Karpas-422 (cell line): ENCODE measurements at regions not wholly inside any gene's neighbourhood (a gene's known extent, or its start where the extent isn't known, plus 50 kb on each side); places are given as distances from the start of the nearest gene placed in this dataset.

Experiments
- DNase-seq: peaks from one replicate; pipeline ENCODE4 v3.0.0-alpha.2; 2015
- H2AFZ ChIP-seq: fragments of 200-600 bp; sonication (generic); 2 replicates; pipeline ENCODE4 v1.6.1; 2014; ENCODE audit warnings: antibody characterized with exemption, low read length, mixed read lengths
- H3K27ac ChIP-seq: fragments of 200-600 bp; sonication (generic); 2 replicates; pipeline ENCODE4 v1.5.1; 2014; ENCODE audit warnings: mild to moderate bottlenecking, low read length, moderate library complexity
- H3K27me3 ChIP-seq: fragments of 200-600 bp; sonication (generic); 2 replicates; pipeline ENCODE4 v1.6.1; 2014; ENCODE audit warnings: low read length, mixed read lengths
- H3K36me3 ChIP-seq: fragments of 200-600 bp; sonication (generic); 2 replicates; pipeline ENCODE4 v1.6.1; 2014; ENCODE audit warnings: low read length, mixed read lengths; ENCODE audit not compliant: insufficient read depth
- H3K4me1 ChIP-seq: fragments of 200-600 bp; sonication (generic); 2 replicates; pipeline ENCODE4 v1.6.1; 2014; ENCODE audit warnings: mild to moderate bottlenecking, low read length, mixed read lengths
- H3K4me2 ChIP-seq: fragments of 200-600 bp; sonication (generic); 2 replicates; pipeline ENCODE4 v1.6.1; 2014; ENCODE audit warnings: low read length, low read depth, mild to moderate bottlenecking; ENCODE audit not compliant: poor library complexity, severe bottlenecking
- H3K4me3 ChIP-seq: fragments of 200-600 bp; sonication (generic); 2 replicates; pipeline ENCODE4 v1.5.1; 2014; ENCODE audit warnings: mild to moderate bottlenecking, antibody characterized with exemption, low read length, mixed read lengths
- H3K79me2 ChIP-seq: fragments of 200-600 bp; sonication (generic); 2 replicates; pipeline ENCODE4 v1.6.1; 2014; ENCODE audit warnings: mild to moderate bottlenecking, low read length, mixed read lengths
- H3K9ac ChIP-seq: fragments of 200-600 bp; sonication (generic); 2 replicates; pipeline ENCODE4 v1.6.0; 2014; ENCODE audit warnings: low read length
- H3K9me2 ChIP-seq: fragments of 200-600 bp; sonication (generic), shearing (Covaris generic); replicated peaks from 2 replicates; pipeline ENCODE4 v1.6.0; 2014; ENCODE audit warnings: mild to moderate bottlenecking, low read length, moderate library complexity; ENCODE audit not compliant: insufficient read depth
- H3K9me3 ChIP-seq: fragments of 300-700, 200-600 bp; sonication (generic); 2 replicates; pipeline ENCODE4 v1.6.1; 2014; ENCODE audit warnings: low read length, mixed read lengths
- H4K20me1 ChIP-seq: fragments of 200-600 bp; sonication (generic); 2 replicates; pipeline ENCODE4 v1.6.1; 2014; ENCODE audit warnings: mild to moderate bottlenecking, antibody characterized with exemption, low read length, low read depth; ENCODE audit not compliant: insufficient read depth

DNA sequence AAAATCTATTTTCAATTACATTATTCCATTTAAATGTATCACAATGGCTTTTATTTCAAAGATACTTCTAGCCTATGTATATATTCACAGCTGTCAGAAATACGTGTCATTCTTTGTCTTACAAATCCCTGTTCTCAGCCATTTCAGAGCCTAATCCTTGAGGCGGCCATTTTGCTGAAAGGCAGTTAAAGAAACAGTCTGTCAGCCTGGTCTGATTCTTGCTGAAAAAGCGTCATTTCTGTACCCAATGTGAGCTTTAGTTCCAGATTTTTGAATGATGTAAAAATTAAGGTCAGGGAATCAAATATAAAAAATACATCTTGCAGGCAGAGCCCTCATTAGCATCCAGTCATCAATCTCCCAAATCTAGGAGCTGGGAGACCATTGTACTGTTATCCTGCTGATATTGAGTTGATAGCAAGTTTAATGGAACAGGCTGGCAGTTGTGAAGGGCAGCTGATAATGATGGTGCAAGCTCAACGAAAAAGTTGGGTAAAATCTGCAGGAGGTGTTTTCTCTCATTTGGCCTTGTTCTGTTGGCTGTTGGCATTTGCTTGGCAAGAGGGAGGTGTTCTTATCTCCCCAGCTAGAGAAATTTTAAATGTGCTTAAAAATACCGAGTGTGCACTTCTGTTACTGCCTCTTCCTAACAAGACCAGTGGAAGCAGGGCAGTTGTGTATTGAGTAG lies 314.8 kb downstream of the SOX4 start:
- Histone ChIP-seq H3K27me3 (no peaks in the 10 kb centered on the region), H3K27ac (no peak overlapping the region), H3K9me3 (no peaks in the 10 kb centered on the region)

GRCh38 chr6:21909321-21909720 lies 315.8 kb downstream of the SOX4 start:
- H3K4me1 ChIP-seq = no peaks in the 10 kb centered on the region
- no peak overlapping the region for H3K4me3 ChIP-seq
- no peaks in the 10 kb centered on the region for H3K27me3 ChIP-seq

More for the DNA sequence above, 314.8 kb downstream of the SOX4 start:
- H4K20me1 ChIP-seq = no peaks in the 10 kb centered on the region
- no peak overlapping the region for H3K4me3 ChIP-seq
- no peak for DNase-seq
- H2AFZ ChIP-seq = no peak overlapping the region
- H3K9ac ChIP-seq = no peak overlapping the region
- no peaks in the 10 kb centered on the region for H3K4me1 ChIP-seq
- no peak overlapping the region for H3K4me2 ChIP-seq
- H3K9me2 ChIP-seq = no peaks in the 10 kb centered on the region
- H3K36me3 ChIP-seq = no peaks in the 10 kb centered on the region
- H3K79me2 ChIP-seq = no peaks in the 10 kb centered on the region

DNA sequence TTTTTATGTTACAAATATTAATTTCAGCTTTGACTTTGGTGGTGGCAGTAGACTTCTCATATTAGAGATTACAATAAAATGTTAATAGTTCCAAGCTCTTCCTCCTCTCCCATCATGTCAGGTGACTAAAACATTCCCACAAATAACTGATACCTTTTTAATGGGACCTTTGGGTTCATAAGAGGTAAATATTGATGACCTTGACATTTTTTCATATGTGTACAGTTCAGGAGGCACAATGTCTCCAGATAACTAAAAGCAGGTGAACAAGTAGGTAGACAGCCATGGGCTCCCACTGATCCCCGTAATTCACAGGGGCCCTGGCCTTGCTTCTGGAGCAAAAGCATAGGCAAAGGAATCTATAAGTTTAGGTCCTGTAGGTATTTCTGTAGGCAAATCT lies 317.7 kb downstream of the SOX4 start:
- Histone ChIP-seq H3K4me1 (no peaks in the 10 kb centered on the region), H3K9ac (no peak overlapping the region), H3K27me3 (no peaks in the 10 kb centered on the region), H4K20me1 (no peaks in the 10 kb centered on the region), H3K4me3 (no peak overlapping the region), H3K79me2 (no peaks in the 10 kb centered on the region), H3K4me2 (no peak overlapping the region), H3K9me2 (no peaks in the 10 kb centered on the region), H3K36me3 (no peaks in the 10 kb centered on the region), H3K9me3 (no peaks in the 10 kb centered on the region), H2AFZ (no peak overlapping the region), H3K27ac (no peak overlapping the region)
- no peak for DNase-seq

More at GRCh38 chr6:21909321-21909720, 315.8 kb downstream of the SOX4 start:
- no peaks in the 10 kb centered on the region for H4K20me1 ChIP-seq
- H3K27ac ChIP-seq = no peak overlapping the region
- no peak overlapping the region for H3K4me2 ChIP-seq
- H2AFZ ChIP-seq = no peak overlapping the region
- no peaks in the 10 kb centered on the region for H3K9me3 ChIP-seq
- no peaks in the 10 kb centered on the region for H3K36me3 ChIP-seq
- no peak overlapping the region for H3K9ac ChIP-seq
- H3K79me2 ChIP-seq = no peaks in the 10 kb centered on the region
- H3K9me2 ChIP-seq = no peaks in the 10 kb centered on the region
- no peak for DNase-seq

- no peak for DNase-seq
- Histone ChIP-seq H3K9me2 (no peaks in the 10 kb centered on the region), H3K9me3 (no peaks in the 10 kb centered on the region), H3K9ac (no peak overlapping the region), H3K4me1 (no peaks in the 10 kb centered on the region), H3K4me2 (no peak overlapping the region), H3K79me2 (no peaks in the 10 kb centered on the region), H2AFZ (no peak overlapping the region), H4K20me1 (no peaks in the 10 kb centered on the region), H3K27ac (no peak overlapping the region), H3K27me3 (no peaks in the 10 kb centered on the region), H3K36me3 (no peaks in the 10 kb centered on the region), H3K4me3 (no peak overlapping the region)
These were observed 318.7 kb downstream of the SOX4 start for GRCh38 chr6:21912151-21912832.

GRCh38 chr6:21914121-21914973 lies 320.8 kb downstream of the SOX4 start:
- no peaks in the 10 kb centered on the region for H3K9me2 ChIP-seq
- H3K9ac ChIP-seq = no peak overlapping the region
- no peaks in the 10 kb centered on the region for H3K9me3 ChIP-seq
- no peaks in the 10 kb centered on the region for H4K20me1 ChIP-seq
- H3K4me2 ChIP-seq = no peak overlapping the region
- no peak overlapping the region for H3K4me3 ChIP-seq
- no peak overlapping the region for H2AFZ ChIP-seq
- DNase-seq = no peak
- no peaks in the 10 kb centered on the region for H3K79me2 ChIP-seq
- no peaks in the 10 kb centered on the region for H3K36me3 ChIP-seq
- no peak overlapping the region for H3K27ac ChIP-seq
- no peaks in the 10 kb centered on the region for H3K27me3 ChIP-seq
- H3K4me1 ChIP-seq = no peaks in the 10 kb centered on the region

DNA sequence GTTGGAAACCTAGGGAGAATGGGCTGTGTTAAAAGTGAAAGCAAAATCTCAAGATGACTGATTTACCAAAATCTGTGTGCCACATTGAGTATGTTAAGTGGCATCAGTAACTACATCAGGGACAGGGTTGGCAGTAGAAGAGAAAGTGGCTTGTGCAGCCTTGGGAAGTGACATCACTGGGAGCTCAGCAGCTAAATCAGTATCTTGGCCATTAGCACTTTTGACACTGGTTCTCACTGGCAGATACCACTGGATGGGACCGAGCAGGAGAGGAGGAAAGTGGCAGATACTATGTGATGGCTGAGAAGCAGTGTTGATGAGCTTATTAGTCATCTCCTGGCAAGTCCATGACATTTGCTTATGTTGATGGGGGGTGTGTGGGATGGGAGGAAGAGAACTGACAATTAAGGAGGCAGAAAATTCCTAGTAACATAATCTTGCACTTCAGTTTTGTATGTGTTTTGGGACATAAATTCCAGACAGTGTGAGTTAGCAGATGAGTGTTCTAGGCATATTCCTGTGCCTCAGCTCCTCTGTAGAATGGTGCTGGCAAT lies 322.2 kb downstream of the SOX4 start:
- no peaks in the 10 kb centered on the region for H3K79me2 ChIP-seq
- H3K36me3 ChIP-seq = no peaks in the 10 kb centered on the region
- no peaks in the 10 kb centered on the region for H3K27me3 ChIP-seq
- DNase-seq = no peak
- H3K4me3 ChIP-seq = peak overlapping the region; percentile 28; the same call in 1 of the 2 replicates
- no peaks in the 10 kb centered on the region for H3K9me3 ChIP-seq
- H3K9ac ChIP-seq = no peak overlapping the region
- H3K27ac ChIP-seq = no peak overlapping the region
- no peaks in the 10 kb centered on the region for H3K4me1 ChIP-seq
- H2AFZ ChIP-seq = no peak overlapping the region
- H3K4me2 ChIP-seq = peak overlapping the region; percentile 25
- H3K9me2 ChIP-seq = no peaks in the 10 kb centered on the region
- no peaks in the 10 kb centered on the region for H4K20me1 ChIP-seq

DNA sequence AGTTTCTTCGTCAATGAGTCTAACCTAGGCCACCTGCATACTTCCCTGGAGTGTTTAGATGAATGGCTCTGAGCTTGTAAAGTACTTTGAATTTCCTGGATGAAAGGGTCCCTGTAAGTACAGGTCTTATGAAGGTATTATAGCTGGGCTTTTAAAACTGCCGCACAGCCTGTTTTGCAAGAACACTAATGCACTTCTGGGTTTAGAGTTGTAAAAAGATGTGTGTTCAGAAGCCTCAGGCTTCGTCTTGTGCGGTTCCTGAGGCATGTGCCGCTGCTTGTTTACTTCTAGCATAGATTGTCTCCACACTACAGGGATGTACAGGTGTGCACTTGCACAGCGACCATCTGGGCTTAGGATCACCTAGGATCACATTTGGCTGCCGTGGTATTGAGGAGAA lies 324.5 kb downstream of the SOX4 start:
- Histone ChIP-seq H3K27ac (no peak overlapping the region), H4K20me1 (no peaks in the 10 kb centered on the region), H3K9me3 (no peaks in the 10 kb centered on the region), H3K4me1 (no peaks in the 10 kb centered on the region), H3K27me3 (no peaks in the 10 kb centered on the region), H3K9me2 (no peaks in the 10 kb centered on the region), H3K79me2 (no peaks in the 10 kb centered on the region), H2AFZ (no peak overlapping the region), H3K4me3 (no peak overlapping the region), H3K4me2 (no peak overlapping the region), H3K9ac (no peak overlapping the region), H3K36me3 (no peaks in the 10 kb centered on the region)
- DNase-seq = no peak

DNA sequence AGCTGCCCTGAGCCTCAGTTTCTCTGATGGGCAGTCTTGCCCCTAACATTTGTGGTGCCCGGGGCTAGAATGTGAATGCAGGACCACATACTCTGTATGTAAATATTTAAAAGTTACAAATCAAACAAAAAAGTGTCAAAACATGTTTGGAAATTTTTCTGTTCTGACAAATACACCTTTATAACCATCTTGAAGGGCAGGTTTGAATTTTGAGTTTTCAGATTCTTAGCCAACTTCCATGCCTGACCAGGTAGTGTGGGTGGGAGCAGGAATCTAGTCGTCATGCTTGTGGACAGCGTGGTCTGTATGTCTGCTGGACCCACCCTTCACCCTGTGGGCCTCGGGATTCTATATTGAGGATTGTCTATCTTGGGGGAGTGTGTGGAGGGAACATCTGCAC lies 325.1 kb downstream of the SOX4 start:
- H3K9ac ChIP-seq = no peak overlapping the region

More for the DNA sequence above, 325.1 kb downstream of the SOX4 start:
- Histone ChIP-seq H3K4me3 (no peak overlapping the region), H3K36me3 (no peaks in the 10 kb centered on the region), H3K4me2 (no peak overlapping the region), H3K27me3 (no peaks in the 10 kb centered on the region), H3K9me2 (no peaks in the 10 kb centered on the region), H3K27ac (no peak overlapping the region), H3K4me1 (no peaks in the 10 kb centered on the region), H2AFZ (no peak overlapping the region), H3K9me3 (no peaks in the 10 kb centered on the region), H3K79me2 (no peaks in the 10 kb centered on the region), H4K20me1 (no peaks in the 10 kb centered on the region)
- no peak for DNase-seq
